GM19372 (cell line): ENCODE measurements at regions not wholly inside any gene's neighbourhood (a gene's known extent, or its start where the extent isn't known, plus 50 kb on each side); places are given as distances from the start of the nearest gene placed in this dataset.

Experiments
- ATAC-seq: cut with Tn5 transposase; IDR thresholded peaks from one replicate; pipeline ENCODE4 v1.9.1; 2021; ENCODE audit warnings: mild to moderate bottlenecking, low read depth, moderate library complexity; ENCODE audit not compliant: unreplicated experiment

GRCh38 chr10:83037653-83038052 lies 1101.7 kb upstream of the GHITM start:
- no peak for ATAC-seq

- ATAC-seq = no peak
These were observed 1100.7 kb upstream of the GHITM start for GRCh38 chr10:83038631-83039030.

GRCh38 chr10:83045731-83046130 lies 1093.6 kb upstream of the GHITM start:
- ATAC-seq = no peak

DNA sequence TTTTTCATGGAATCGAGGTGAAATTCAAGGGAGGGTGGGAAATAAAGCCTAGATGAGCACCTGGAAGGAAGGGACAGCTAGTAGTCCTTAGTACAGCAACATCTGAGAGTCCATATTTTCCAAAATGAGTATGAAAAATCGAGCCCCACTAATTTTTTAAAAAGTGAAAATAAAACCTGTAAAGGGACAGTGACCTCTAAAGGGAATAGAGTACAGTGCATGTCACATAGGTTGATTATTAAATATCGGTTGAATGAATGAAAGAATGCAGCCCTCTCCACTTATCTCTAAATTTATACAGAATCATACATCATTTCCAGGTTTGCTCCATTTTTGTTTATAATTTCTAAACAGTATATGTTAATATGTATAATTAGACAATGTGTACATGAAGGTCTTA lies 1088.5 kb upstream of the GHITM start:
- ATAC-seq = no peak

DNA sequence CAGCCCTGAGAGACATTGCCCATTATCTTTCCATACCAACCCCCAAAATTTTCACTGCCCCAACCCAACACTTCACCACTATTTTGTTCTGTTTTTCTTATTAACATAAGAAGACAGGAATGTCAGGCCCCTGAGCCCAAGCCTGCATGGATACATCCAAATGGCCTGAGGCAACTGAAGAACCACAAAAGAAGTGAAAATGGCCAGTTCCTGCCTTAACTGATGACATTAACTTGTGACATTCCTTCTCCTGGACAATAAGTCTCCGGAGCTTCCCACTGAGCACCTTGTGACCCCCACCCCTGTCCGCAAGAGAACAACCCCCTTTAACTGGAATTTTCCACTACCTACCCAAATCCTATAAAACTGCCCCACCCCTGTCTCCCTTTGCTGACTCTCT lies 1076.4 kb upstream of the GHITM start:
- no peak for ATAC-seq

DNA sequence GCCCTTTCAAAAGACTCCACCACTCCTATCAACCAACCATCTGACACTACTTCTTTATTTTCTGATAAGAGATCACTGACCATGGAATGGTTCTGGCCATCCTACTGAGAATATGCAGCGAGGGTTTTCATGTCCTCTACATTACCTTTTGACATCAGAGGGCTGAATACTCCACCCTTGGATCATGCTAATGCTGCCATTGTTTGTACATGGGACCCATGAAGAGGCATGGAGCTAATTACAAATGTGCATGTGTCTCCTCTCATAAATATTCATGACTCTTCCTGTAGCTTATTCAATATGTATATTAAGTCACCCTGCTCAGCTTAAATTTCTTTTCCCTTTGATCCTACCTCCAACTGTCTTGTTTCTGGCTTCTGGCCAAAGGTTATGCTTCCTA lies 1065.8 kb upstream of the GHITM start:
- ATAC-seq = no peak

DNA sequence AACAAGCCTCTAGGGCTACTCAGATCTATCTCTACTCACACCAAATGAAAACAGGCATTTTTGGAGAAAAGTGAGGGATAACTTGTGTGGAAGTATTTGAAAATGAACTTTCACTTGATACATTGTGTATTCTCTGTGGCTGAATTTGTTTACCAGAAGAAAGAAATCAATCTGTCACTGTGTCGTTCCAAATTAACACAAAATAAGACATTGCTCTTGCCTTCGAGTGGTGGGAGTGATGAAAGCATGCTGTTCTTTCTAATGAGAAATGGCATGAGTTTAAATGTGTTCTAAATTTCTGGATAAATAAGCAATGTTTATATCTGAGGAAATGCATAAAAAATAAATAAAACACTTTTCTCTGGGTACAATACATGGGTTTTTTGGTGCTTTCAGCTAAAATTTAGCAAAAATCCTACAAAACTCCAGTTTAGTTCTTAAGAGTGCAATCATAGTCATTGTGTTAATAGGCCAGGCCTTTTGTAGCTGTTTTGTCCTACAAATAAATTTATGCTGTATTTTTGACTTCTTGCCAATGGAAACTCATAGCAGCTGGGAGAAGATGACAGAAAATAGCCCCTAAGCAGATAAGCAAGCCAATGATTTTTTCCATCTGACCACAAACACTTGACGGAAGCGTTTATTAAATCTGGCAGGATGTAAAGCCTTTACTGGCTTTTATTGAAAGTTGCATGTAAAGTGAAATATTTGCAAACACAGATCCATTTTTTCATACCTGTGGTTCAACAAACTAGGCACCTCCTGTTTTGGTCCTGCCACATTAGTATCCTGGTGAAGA lies 1064.1 kb upstream of the GHITM start:
- no peak for ATAC-seq

DNA sequence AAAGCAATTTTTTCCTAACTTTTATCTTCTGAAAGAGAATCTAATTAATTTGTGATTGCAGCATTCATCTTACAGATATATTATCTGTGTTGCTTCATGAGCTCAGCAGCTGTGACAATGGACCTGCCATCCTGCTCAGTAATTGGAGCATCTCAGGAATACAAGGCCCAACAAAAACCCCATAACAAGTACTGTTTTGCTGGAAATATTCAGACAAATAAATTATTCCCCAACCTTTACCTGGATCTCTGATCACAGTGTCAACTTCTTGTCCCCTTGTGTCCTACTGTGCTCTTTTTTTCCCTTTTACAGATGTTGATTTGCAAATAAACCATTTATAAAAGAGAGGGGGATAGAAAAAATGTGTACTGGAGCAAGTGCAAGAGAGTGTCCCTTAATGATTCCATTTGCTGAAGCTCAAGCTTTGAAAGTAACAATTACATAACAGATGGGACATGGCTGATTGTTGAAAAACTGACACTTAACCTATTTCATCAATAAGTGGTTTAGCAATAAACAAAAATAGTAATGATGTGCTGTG lies 1063.4 kb upstream of the GHITM start:
- ATAC-seq = no peak

- ATAC-seq = no peak
These were observed 1062.9 kb upstream of the GHITM start for GRCh38 chr10:83076443-83076842.

DNA sequence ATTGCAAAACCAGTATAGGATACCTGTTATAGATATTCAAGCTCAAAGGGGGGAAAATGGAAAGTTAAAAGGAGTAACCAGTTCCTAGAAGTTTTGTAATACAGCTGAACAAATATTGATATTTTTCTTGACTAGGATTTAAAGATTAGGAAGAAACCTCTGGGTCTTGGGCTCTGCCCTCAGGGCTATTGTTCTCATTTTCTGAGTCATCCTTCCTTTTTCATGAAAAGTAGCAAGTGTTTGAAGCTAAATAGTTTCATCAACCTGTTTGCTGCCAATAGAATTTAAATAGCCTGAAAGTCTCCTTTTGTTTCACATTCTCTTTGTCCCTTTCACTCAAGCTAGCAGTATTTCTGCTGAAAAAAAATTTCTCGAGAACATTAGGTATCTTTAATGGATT lies 1061.1 kb upstream of the GHITM start:
- ATAC-seq = no peak

DNA sequence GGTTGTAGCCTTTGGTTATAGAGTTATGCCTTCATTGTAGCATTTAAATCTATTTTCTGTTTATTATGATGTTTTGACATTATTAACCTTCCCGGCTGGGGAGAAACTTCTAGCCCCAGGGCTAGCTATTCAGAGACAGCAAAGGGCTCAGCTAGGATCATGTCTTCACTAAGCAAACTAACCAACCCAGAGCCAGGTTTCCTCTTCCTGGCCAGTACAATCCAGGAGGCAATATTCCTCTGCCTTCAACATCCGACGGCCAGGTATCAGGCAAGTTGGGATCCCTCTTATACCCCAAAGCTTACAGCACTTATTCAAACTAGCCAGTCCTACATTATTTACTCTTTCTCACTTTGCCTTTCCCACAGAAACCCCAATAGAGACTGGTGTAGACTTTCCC lies 1060.7 kb upstream of the GHITM start:
- no peak for ATAC-seq

GRCh38 chr10:83083831-83084230 lies 1055.5 kb upstream of the GHITM start:
- ATAC-seq = no peak

DNA sequence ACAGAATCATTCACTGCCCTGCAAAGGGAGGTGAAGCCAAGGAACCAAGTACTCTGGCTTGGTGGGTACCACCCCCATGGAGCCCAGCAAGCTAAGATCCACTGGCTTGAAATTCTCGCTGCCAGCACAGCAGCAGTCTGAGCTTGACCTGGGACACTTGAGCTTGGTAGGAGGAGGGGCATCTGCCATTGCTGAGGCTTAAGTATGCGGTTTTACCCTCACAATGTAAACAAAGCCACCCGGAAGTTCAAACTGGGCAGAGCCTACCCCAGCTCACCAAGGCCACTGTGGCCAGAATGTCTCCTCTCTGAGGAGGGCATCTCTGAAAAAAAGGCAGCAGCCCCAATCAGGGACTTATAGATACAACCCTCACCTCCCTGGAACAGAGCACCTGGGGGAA lies 1050.0 kb upstream of the GHITM start:
- no peak for ATAC-seq

GRCh38 chr10:83104616-83105015 lies 1034.7 kb upstream of the GHITM start:
- ATAC-seq = no peak

GRCh38 chr10:83108565-83109333 lies 1030.6 kb upstream of the GHITM start:
- ATAC-seq = no peak

DNA sequence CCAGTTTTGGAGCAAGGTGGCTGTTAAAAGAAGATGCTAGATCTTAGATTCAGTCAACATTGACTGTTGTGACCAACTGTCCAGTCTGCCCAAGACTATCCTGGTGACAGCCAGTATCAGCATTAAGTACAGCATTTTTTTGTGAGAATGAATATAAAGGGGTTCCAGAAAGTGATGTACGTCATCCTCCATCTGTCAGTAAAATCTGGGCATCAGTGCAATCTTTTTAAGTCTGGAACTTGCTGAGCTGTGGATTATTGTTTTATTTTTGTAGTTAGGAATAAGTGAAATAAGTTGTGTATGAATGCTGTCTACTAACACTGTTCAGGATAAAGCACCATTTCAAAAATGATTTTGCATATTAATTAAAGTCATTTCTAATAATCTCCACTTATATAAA lies 1020.0 kb upstream of the GHITM start:
- ATAC-seq = no peak

GRCh38 chr10:83122336-83122735 lies 1017.0 kb upstream of the GHITM start:
- ATAC-seq = no peak

DNA sequence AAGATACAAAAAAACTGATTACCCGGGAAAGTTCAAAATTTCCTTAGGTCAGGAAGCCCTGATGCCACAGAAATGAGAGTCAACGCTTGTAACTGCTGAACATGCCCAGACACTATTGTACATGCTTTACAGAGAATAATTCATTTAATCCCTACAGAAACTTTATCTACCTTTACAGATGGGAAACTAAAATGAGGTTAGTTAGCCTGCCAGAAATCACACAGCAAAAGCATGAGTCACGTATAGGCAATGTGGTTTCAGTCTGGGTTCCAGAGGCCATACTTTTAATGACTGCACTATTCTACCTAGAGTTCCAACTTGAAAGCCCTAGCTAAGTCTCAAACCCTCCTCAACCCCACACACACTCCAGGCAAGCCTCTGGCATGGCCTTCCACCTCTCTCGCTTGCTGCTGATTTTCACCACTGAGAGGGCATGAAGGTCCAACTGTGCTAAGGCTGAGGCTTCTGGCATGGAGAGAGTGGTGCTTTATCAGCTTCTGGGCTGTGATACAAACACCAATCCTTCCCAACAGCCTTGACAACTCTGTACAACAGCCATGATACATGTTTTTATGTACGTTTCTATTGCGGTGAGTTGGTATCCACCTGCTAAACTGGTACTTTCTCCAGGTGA lies 1011.2 kb upstream of the GHITM start:
- ATAC-seq = no peak

DNA sequence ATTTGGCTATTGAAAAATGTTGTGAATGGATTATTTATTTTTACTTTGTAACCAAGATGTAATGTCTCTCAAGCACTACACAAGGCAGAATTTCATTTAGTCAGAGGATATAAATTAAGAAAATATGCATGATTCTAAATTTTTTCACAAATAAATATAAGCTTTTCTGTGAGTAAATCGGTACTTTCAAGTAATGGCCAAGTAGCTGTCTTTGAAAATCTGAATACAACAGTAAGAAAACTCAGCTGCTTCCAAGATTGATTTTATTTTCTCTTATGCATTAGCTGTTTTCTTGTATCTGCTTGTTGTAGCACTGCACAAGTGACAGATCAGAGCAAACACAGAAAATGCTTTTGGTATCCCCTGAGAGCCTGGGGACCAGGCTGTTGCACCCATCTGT lies 998.5 kb upstream of the GHITM start:
- no peak for ATAC-seq

DNA sequence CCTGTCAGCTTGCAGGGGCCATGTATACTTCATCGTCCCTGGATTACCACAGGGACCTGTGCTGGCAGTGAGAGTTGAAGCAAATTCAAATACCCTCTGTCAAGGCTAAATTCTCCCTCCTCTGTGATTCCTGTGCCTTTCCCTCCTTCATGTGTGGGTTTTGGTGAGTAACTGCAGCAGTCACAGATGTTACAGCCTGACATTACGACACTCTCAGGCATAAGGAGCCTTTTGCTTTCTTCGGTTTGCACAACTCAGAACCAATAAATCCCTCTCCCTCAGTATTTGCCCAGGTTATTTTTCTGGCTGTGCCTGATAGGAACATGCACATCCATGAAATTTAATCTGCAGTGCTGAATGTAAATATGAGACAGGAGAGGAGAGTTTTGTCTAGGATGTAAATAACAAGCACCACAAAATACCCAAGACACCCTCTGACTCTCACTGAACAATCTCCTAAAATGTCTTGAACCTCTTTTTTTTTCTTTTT lies 997.2 kb upstream of the GHITM start:
- no peak for ATAC-seq

GRCh38 chr10:83144461-83144860 lies 994.8 kb upstream of the GHITM start:
- ATAC-seq = no peak
